Lower leg skin (tissue), 3 donors: ENCODE measurements at regions not wholly inside any gene's neighbourhood (a gene's known extent, or its start where the extent isn't known, plus 50 kb on each side); places are given as distances from the start of the nearest gene placed in this dataset.

ENCODE experiments used
- CTCF ChIP-seq, 3 donors: fragments of 450-650 bp; IDR thresholded peaks; one replicate each; pipeline ENCODE4 v1.5.1; 2016; ENCODE audit warnings: antibody characterized with exemption in 3 of 3, mild to moderate bottlenecking in 3 of 3, moderate library complexity in 2 of 3
- POLR2A ChIP-seq, 2 donors: fragments of 450-650 bp; IDR thresholded peaks; one replicate each; pipeline ENCODE4 v1.6.1; 2016 to 2017; ENCODE audit warnings: antibody characterized with exemption in 2 of 2, mild to moderate bottlenecking in 1 of 2, moderate library complexity in 1 of 2

DNA sequence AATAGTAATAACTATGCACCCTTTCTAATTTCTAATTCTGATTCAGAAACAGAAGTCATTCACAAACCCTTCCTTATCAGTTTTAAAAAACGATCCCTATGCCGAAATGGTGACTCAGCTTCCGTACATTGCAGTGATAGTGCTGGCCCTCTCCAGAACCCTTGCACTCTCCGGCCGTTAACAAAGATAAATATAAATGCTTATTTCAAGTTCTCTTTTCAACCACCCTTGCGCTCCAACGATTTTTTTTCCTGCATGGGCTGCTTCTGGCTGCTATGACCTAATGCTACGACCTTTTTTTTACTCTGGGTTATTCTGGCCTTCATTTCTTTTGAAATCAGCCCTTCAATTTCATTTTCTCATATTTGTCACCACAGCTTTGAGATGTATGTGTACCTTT, 646.2 kb downstream of the NTRK3 start:
- no peak for TF ChIP-seq CTCF (IDR thresholded peaks at IDR 0.05)
- TF ChIP-seq POLR2A (IDR thresholded peaks at IDR 0.05) = no peak
